ENCODE measurements at regions not wholly inside any gene's neighbourhood (a gene's known extent, or its start where the extent isn't known, plus 50 kb on each side); places are given as distances from the start of the nearest gene placed in this dataset.

DNA sequence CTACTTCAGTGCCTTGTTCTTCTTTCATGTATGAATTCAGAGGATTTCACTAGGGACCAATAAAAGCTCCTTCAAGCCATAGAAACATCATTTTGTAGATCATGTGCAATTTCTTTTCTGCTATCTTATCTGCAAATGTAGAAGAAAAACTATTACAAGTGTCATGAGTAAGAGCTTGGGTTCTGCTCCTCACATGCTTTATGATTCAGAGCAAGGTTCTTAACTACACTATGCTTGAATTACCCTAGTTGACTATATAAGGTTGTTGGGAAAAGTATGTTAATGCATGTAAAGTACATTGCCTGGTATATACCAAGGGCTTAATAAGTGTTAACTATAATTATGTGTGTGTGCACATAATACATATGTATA lies 91.4 kb upstream of the S1PR1 start:
- H2AFZ ChIP-seq (ENCODE audit: low read length) = no peak overlapping the region
- H3K36me3 ChIP-seq (replicated peaks in 1 of 2; ENCODE audit: control insufficient read depth in 2 of 2, insufficient read depth in 2 of 2, low read length in 2 of 2) = no peaks in the 10 kb centered on the region
- H3K4me1 ChIP-seq (ENCODE audit: control insufficient read depth in 2 of 2, insufficient read depth in 1 of 2, low read depth in 1 of 2, low read length in 2 of 2) = peaks cover 0 to 15% of the 10 kb centered on the region in 2 donors
- H2BK120ac ChIP-seq (ENCODE audit: low read depth, low read length) = no peak overlapping the region
- H3K23ac ChIP-seq (ENCODE audit: low read depth, low read length, poor library complexity) = no peak overlapping the region
- no peak overlapping the region for H2BK15ac ChIP-seq (ENCODE audit: low read length)
- no peak overlapping the region for H3K4me2 ChIP-seq (ENCODE audit: insufficient read depth, low read length, poor library complexity, severe bottlenecking)
- DNase-seq (ENCODE audit: low spot score) = no peak
- no peak overlapping the region for H3K14ac ChIP-seq (ENCODE audit: low read length)
- H2BK5ac ChIP-seq (ENCODE audit: low read length) = no peak overlapping the region
- no peak overlapping the region for H3K18ac ChIP-seq (ENCODE audit: low read length)
- no peaks in the 10 kb centered on the region for H3K9me3 ChIP-seq (replicated peaks in 1 of 2; ENCODE audit: control insufficient read depth in 2 of 2, insufficient read depth in 1 of 2, low read depth in 1 of 2, low read length in 2 of 2)
- no peaks in the 10 kb centered on the region for H3K79me1 ChIP-seq (ENCODE audit: low read depth, low read length)
- no peak overlapping the region for H2AK5ac ChIP-seq (ENCODE audit: low read depth, low read length)
- no peak overlapping the region for H4K91ac ChIP-seq (ENCODE audit: low read depth, low read length, poor library complexity)
- H3K4ac ChIP-seq (ENCODE audit: low read length) = no peak overlapping the region
- no peak overlapping the region for H4K8ac ChIP-seq (ENCODE audit: low read depth, low read length)
- H3K4me3 ChIP-seq (ENCODE audit: low read length in 2 of 2) = no peak overlapping the region
- H3K9ac ChIP-seq (ENCODE audit: low read depth, low read length, poor library complexity) = no peak overlapping the region
- H3K27ac ChIP-seq (replicated peaks; ENCODE audit: low read length) = no peak overlapping the region
- H3K27me3 ChIP-seq (ENCODE audit: control insufficient read depth in 3 of 3, insufficient read depth in 3 of 3, low read depth in 1 of 3, low read length in 3 of 3) = no peaks in the 10 kb centered on the region
- no peak overlapping the region for H2BK12ac ChIP-seq (ENCODE audit: low read length)

DNA sequence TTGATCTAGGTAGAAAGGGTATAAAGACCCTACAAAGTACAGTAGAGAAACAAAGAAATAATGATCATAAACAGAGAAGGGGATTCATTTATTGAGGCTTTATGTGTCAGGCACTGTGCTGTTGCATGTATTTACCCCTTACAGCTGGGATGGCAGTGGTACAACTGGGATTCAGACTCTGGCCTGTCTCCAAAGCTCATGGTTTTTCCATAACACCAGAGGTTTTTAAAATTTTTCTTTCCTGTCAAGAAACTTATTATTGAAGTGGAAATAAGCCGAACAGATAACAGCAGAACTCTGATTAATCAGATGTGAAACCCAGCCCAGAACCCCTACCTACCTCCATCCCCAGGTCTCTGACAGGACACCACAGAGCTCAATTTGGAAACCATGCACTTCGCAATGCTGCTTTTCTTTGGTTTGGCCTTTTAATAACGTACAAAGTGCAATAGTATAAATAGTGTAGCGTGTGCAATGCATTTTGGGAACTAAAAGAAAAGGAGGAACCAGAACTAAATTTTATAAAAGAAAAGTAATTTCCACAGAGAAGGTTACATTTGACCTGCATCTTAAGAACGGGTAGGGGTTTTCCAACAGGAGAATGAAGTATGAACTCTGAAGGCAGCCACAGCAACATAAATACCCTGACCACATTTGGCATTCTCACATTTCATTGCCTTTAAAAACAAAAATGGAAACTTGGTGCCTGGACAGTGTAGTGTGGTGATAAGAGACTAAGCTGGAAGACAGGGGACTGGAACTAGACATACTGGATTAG lies 92.0 kb upstream of the S1PR1 start:
- H3K27ac ChIP-seq (replicated peaks; ENCODE audit: low read length) = no peak overlapping the region
- H3K27me3 ChIP-seq (ENCODE audit: control insufficient read depth in 3 of 3, insufficient read depth in 3 of 3, low read depth in 1 of 3, low read length in 3 of 3) = no peaks in the 10 kb centered on the region
- no CpG with 5 or more reads among the region's 5 CpGs for WGBS, 2 donors (ENCODE audit: extremely low coverage in 2 of 2, insufficient read length in 2 of 2, insufficient replicate concordance in 1 of 2)
- no peak overlapping the region for H2AK5ac ChIP-seq (ENCODE audit: low read depth, low read length)
- H3K18ac ChIP-seq (ENCODE audit: low read length) = no peak overlapping the region
- no peak overlapping the region for H4K8ac ChIP-seq (ENCODE audit: low read depth, low read length)
- no peak overlapping the region for H3K9ac ChIP-seq (ENCODE audit: low read depth, low read length, poor library complexity)
- H2AFZ ChIP-seq (ENCODE audit: low read length) = no peak overlapping the region
- H3K79me1 ChIP-seq (ENCODE audit: low read depth, low read length) = no peaks in the 10 kb centered on the region
- no peak overlapping the region for H3K14ac ChIP-seq (ENCODE audit: low read length)
- no peak overlapping the region for H3K4me2 ChIP-seq (ENCODE audit: insufficient read depth, low read length, poor library complexity, severe bottlenecking)
- no peak overlapping the region for H4K91ac ChIP-seq (ENCODE audit: low read depth, low read length, poor library complexity)
- H3K36me3 ChIP-seq (replicated peaks in 1 of 2; ENCODE audit: control insufficient read depth in 2 of 2, insufficient read depth in 2 of 2, low read length in 2 of 2) = no peaks in the 10 kb centered on the region
- no peak overlapping the region for H2BK15ac ChIP-seq (ENCODE audit: low read length)
- no peak overlapping the region for H2BK5ac ChIP-seq (ENCODE audit: low read length)
- H3K9me3 ChIP-seq (replicated peaks in 1 of 2; ENCODE audit: control insufficient read depth in 2 of 2, insufficient read depth in 1 of 2, low read depth in 1 of 2, low read length in 2 of 2) = no peaks in the 10 kb centered on the region
- H3K4ac ChIP-seq (ENCODE audit: low read length) = no peak overlapping the region
- H2BK12ac ChIP-seq (ENCODE audit: low read length) = no peak overlapping the region
- H2BK120ac ChIP-seq (ENCODE audit: low read depth, low read length) = no peak overlapping the region
- H3K4me1 ChIP-seq (ENCODE audit: control insufficient read depth in 2 of 2, insufficient read depth in 1 of 2, low read depth in 1 of 2, low read length in 2 of 2) = peaks cover 0 to 9% of the 10 kb centered on the region in 2 donors
- no peak for DNase-seq (ENCODE audit: low spot score)
- H3K23ac ChIP-seq (ENCODE audit: low read depth, low read length, poor library complexity) = no peak overlapping the region
- H3K4me3 ChIP-seq (ENCODE audit: low read length in 2 of 2) = no peak overlapping the region

DNA sequence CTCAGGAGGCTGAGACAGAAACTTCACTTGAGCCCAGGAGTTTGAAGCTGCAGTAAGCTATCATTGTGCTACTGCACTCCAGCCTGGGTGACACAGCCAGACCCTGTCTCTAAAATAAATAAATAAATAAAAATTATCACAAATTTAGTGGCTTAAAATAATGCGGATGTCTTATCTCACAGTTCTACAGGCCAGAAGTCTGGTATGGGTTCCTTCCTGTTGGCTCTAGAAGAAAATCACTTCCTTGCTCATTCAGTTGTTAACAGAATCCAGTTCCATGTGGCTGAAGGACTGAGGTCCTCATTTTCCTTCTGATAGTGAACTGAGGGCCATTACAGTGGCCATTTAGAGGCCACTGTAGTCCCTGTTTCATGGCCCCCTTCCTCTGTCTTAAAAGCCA lies 94.6 kb upstream of the S1PR1 start:
- H3K4me1 ChIP-seq (ENCODE audit: control insufficient read depth in 2 of 2, insufficient read depth in 1 of 2, low read depth in 1 of 2, low read length in 2 of 2) = no peaks in the 10 kb centered on the region
- no peaks in the 10 kb centered on the region for H3K27me3 ChIP-seq (ENCODE audit: control insufficient read depth in 3 of 3, insufficient read depth in 3 of 3, low read depth in 1 of 3, low read length in 3 of 3)
- H2BK120ac ChIP-seq (ENCODE audit: low read depth, low read length) = no peak overlapping the region
- peak overlapping the region; percentile 18 for H2AFZ ChIP-seq (ENCODE audit: low read length)
- no peak overlapping the region for H3K4ac ChIP-seq (ENCODE audit: low read length)
- H3K36me3 ChIP-seq (replicated peaks in 1 of 2; ENCODE audit: control insufficient read depth in 2 of 2, insufficient read depth in 2 of 2, low read length in 2 of 2) = no peaks in the 10 kb centered on the region
- H2BK15ac ChIP-seq (ENCODE audit: low read length) = no peak overlapping the region
- H3K9ac ChIP-seq (ENCODE audit: low read depth, low read length, poor library complexity) = no peak overlapping the region
- no peak for DNase-seq (ENCODE audit: low spot score)
- H3K9me3 ChIP-seq (replicated peaks in 1 of 2; ENCODE audit: control insufficient read depth in 2 of 2, insufficient read depth in 1 of 2, low read depth in 1 of 2, low read length in 2 of 2) = no peaks in the 10 kb centered on the region
- no peaks in the 10 kb centered on the region for H3K79me1 ChIP-seq (ENCODE audit: low read depth, low read length)
- H3K23ac ChIP-seq (ENCODE audit: low read depth, low read length, poor library complexity) = no peak overlapping the region
- H4K8ac ChIP-seq (ENCODE audit: low read depth, low read length) = no peak overlapping the region
- no peak overlapping the region for H3K4me3 ChIP-seq (ENCODE audit: low read length in 2 of 2)
- no peak overlapping the region for H3K18ac ChIP-seq (ENCODE audit: low read length)
- H2BK12ac ChIP-seq (ENCODE audit: low read length) = no peak overlapping the region
- no peak overlapping the region for H4K91ac ChIP-seq (ENCODE audit: low read depth, low read length, poor library complexity)
- H3K14ac ChIP-seq (ENCODE audit: low read length) = no peak overlapping the region
- H3K4me2 ChIP-seq (ENCODE audit: insufficient read depth, low read length, poor library complexity, severe bottlenecking) = no peak overlapping the region
- no peak overlapping the region for H2BK5ac ChIP-seq (ENCODE audit: low read length)
- H2AK5ac ChIP-seq (ENCODE audit: low read depth, low read length) = no peak overlapping the region
- H3K27ac ChIP-seq (replicated peaks; ENCODE audit: low read length) = no peak overlapping the region
- no CpG with 5 or more reads among the region's 1 CpG for WGBS, 2 donors (ENCODE audit: extremely low coverage in 2 of 2, insufficient read length in 2 of 2, insufficient replicate concordance in 1 of 2)

DNA sequence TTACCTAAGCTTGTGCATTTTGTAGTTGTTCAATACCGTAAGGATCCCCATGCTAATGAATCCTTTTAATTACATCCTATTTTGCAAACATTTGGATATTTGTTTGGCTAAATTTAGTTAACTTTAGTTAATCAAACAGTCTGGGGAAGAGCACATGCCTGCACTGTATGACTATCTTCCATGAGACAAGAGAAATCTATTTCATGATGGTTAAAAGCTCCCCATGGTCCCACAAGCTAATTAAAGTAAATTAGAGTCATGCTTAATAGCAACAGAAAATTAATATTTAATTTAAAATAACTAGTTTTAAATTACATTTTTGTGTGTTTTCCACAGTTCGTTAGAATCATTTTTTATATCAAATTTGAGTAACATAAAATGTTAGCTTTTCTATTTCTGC lies 95.4 kb upstream of the S1PR1 start:
- Histone ChIP-seq H3K4me1 (ENCODE audit: control insufficient read depth in 2 of 2, insufficient read depth in 1 of 2, low read depth in 1 of 2, low read length in 2 of 2) (peaks cover 0 to 5% of the 10 kb centered on the region in 2 donors), H3K14ac (ENCODE audit: low read length) (no peak overlapping the region), H3K27ac (replicated peaks; ENCODE audit: low read length) (no peak overlapping the region), H3K4ac (ENCODE audit: low read length) (no peak overlapping the region), H3K23ac (ENCODE audit: low read depth, low read length, poor library complexity) (no peak overlapping the region), H3K4me2 (ENCODE audit: insufficient read depth, low read length, poor library complexity, severe bottlenecking) (no peak overlapping the region), H2BK5ac (ENCODE audit: low read length) (no peak overlapping the region), H3K27me3 (ENCODE audit: control insufficient read depth in 3 of 3, insufficient read depth in 3 of 3, low read depth in 1 of 3, low read length in 3 of 3) (no peaks in the 10 kb centered on the region), H2BK12ac (ENCODE audit: low read length) (no peak overlapping the region), H2BK120ac (ENCODE audit: low read depth, low read length) (no peak overlapping the region), H2AFZ (ENCODE audit: low read length) (no peak overlapping the region), H3K9ac (ENCODE audit: low read depth, low read length, poor library complexity) (no peak overlapping the region), H3K9me3 (replicated peaks in 1 of 2; ENCODE audit: control insufficient read depth in 2 of 2, insufficient read depth in 1 of 2, low read depth in 1 of 2, low read length in 2 of 2) (no peaks in the 10 kb centered on the region), H4K8ac (ENCODE audit: low read depth, low read length) (no peak overlapping the region), H3K36me3 (replicated peaks in 1 of 2; ENCODE audit: control insufficient read depth in 2 of 2, insufficient read depth in 2 of 2, low read length in 2 of 2) (no peaks in the 10 kb centered on the region), H3K79me1 (ENCODE audit: low read depth, low read length) (no peaks in the 10 kb centered on the region), H3K4me3 (ENCODE audit: low read length in 2 of 2) (no peak overlapping the region), H2AK5ac (ENCODE audit: low read depth, low read length) (no peak overlapping the region), H2BK15ac (ENCODE audit: low read length) (no peak overlapping the region), H4K91ac (ENCODE audit: low read depth, low read length, poor library complexity) (no peak overlapping the region), H3K18ac (ENCODE audit: low read length) (no peak overlapping the region)
- DNase-seq (ENCODE audit: low spot score) = no peak
- WGBS, 2 donors (ENCODE audit: extremely low coverage in 2 of 2, insufficient read length in 2 of 2, insufficient replicate concordance in 1 of 2) = no CpG with 5 or more reads among the region's 2 CpGs
